ENCODE measurements at regions not wholly inside any gene's neighbourhood (a gene's known extent, or its start where the extent isn't known, plus 50 kb on each side); places are given as distances from the start of the nearest gene placed in this dataset.

- no peak for DNase-seq
Observed at GRCh38 chr7:13476881-13477444, 512.5 kb downstream of the ETV1 start.

GRCh38 chr7:13489386-13489785 lies 500.1 kb downstream of the ETV1 start:
- DNase-seq: no peak

DNA sequence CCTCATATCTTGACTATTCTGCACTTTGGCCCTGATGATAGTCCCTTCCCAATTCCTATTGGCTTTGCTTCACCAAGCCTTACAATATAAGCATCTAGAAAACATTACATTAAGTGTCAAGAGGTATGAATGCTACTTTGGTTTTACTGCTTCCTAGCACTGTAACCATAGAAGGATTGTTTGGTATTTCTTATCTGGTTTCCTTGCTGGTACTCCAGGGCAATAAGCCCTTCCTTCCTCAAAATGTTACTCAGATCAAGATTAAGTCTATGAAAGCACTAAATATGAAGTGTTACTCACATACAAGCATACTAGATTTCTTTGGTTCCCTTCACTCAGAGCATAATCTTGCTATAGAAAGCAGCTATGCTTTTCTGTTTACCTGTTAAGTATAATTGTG lies 492.5 kb downstream of the ETV1 start:
- DNase-seq: no peak

- DNase-seq: no peak
Observed at GRCh38 chr7:13508586-13508985, 480.9 kb downstream of the ETV1 start.

DNA sequence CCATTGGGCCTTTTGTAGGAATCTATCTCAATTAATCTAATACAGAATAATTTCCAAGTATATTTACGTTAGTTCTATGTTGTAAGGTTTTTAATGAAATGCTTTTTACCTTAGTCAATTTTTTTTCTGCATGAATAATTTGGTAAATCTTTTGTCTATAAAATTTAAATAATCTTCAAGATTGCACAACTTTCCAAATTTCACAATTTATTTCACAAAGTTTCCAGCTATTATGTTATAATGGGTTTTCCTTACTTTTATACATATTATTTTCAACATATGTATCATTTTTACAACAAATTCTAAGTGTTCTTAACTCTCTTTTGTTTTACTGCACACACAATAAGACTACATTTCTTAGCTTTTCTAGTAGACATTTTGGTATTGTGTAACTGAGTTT lies 470.7 kb downstream of the ETV1 start:
- DNase-seq: no peak

GRCh38 chr7:13524076-13524475 lies 465.4 kb downstream of the ETV1 start:
- no peak for DNase-seq

DNA sequence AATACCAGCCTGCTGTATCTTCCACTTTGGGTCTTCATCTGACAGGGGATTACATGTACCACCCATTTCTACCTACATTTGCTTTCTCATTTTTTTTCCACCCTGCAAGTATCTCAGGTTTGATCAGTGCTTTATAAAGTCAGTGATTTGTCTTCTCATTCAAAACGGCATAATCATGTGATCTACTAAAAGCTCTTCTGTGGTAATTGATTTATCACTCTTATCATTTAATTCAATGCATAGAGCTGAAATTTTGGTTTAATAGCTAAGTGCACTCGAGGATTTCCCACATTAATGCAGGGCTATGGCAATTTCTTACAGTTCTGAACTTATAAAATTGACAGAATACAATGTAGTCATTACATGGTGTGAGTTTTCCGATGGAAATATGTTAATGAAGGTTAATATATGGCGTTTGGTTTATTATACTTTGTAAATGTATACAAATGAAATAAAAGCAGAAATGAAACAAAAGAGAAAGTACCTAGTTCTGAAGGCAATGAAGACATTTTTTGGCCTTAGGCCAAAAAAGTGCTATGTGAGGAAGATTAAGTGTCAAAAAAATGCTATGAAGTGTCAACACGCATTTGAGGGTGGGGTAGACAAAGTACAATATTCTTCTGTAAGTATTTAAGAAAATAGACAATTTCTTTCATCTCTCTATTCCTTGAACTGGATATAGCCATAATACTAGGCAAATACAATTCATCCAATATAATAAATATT lies 457.3 kb downstream of the ETV1 start:
- DNase-seq: no peak

GRCh38 chr7:13538669-13539068 lies 450.8 kb downstream of the ETV1 start:
- no peak for DNase-seq

- peak; percentile 29 for DNase-seq
Observed at GRCh38 chr7:13540429-13540828, 449.0 kb downstream of the ETV1 start.

- no peak for DNase-seq
Observed at GRCh38 chr7:13541326-13541725, 448.1 kb downstream of the ETV1 start.

GRCh38 chr7:13542451-13542850 lies 447.0 kb downstream of the ETV1 start:
- DNase-seq: no peak

GRCh38 chr7:13551503-13551902 lies 438.0 kb downstream of the ETV1 start:
- peak; percentile 20 for DNase-seq

- peak; percentile 65 for DNase-seq
Observed at GRCh38 chr7:13560441-13560840, 429.0 kb downstream of the ETV1 start.

GRCh38 chr7:13563257-13563656 lies 426.2 kb downstream of the ETV1 start:
- DNase-seq: peak; percentile 4

DNA sequence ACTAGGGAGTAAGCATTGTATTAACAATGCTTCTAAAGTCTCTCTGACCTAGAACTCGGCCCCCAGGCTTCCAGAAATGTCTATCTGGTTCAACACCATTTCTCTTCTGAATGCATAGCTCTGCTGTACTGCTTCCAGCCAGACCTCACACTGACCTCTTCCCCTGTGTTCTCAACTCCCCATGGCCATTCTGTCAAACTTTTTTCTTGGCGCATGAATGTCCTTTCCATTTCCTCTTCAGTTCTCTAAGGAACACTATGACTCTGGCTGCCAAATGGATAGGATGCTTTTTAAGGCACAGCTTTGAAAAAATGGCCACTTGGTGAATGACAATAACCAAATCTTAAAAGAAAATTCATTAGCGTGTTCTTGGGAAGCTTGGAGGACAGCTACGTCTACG lies 425.8 kb downstream of the ETV1 start:
- DNase-seq: no peak

DNA sequence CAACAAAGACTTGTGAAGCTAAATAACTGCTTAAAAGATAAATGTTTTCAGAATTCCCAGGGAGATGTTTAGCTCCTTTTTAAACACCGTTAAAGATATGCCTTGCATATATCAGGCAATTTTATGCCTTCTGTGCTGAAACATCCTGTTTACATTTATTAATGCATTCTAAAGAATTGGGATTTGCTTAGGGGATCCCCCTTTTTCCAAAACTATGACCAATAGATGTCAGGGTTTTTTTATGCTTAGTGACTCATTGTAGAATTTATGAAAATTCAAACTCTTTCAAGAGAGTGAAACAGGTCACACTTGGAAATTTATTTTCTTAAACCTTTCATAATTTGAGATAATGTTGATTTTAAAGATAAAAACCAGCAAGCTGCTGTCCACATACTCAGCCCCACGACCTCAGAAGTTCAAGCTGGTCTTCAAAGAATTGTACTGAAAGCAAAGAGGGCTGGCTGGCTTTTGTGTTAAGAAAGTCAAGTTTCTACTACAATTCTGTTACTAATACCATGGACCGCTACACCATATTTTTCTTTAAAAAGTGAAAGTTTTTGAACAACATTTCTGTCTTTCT lies 411.8 kb downstream of the ETV1 start:
- no peak for DNase-seq

- no peak for DNase-seq
Observed at GRCh38 chr7:13578294-13578693, 411.2 kb downstream of the ETV1 start.

DNA sequence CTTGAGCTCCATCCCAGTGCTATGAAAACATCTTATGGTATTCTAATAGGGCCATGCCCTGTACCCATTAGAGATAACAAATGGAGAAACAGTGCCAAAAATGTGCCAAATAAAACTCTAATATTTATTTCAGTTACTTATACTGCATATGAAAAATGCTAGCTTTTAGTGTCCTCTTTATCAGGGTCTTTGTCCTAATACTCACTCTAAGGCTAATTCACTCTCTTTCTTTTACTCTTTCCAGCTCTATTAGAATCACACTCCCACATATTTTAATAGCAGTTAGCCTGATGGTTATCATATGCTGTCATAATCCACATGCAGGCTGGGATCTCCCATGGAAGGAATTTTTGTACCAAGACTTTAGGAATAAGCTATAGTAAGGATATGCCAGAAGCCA lies 408.4 kb downstream of the ETV1 start:
- DNase-seq: no peak

GRCh38 chr7:13593854-13594253 lies 395.6 kb downstream of the ETV1 start:
- no peak for DNase-seq

DNA sequence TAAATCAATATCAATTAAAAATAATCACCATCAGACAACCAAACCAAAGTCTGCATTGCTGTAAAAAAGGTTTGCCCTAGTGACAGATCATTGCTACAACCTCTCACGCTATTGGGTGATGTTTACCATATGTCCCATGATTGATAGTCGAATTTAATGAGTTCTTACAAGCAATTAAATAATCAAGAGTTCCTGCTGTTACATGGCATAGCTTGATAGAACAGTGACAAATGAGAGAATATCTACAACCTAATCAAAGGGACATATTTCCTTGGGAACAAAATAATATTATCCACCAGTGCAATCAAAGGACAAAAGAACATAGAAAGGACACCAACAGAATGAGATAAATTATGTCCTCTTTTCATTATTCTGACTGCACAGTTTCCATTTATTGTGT lies 387.4 kb downstream of the ETV1 start:
- no peak for DNase-seq

DNA sequence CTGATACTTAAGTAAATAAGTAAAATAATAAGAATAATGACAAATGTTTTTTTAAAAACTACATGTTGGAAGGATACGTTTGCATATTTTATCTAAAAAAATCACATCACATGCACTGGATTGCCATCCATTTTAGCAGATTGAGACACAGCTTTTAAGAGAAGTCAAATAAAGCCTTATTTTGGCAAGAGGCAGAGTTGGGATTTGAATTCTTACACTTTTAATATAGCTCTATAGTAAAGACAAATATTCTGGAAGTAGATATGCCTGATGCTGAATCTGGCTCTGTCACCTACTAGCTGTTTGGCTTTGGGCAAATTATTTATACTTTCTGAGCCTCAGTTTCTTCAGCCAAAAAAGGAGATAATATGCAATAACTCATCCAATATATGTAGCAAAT lies 386.4 kb downstream of the ETV1 start:
- no peak for DNase-seq

GRCh38 chr7:13603661-13604060 lies 385.8 kb downstream of the ETV1 start:
- DNase-seq: no peak

DNA sequence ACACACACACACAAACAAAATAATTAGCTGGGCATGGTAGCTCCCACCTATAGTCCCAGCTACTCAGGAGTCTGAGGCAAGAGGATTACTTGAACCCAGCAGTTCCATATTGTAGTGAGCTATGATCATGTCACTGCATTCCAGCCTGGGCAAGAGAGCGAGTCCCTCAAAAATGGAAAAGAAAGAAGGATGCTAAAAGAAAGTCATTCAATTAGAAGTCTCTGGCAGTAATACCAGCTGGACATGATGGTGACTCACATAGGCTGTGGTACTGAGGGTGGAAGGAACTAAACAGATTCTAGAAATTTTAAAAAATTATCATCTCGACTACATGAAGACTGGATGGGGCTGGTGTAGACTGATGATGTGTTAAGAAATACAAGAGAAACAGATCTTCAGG lies 385.3 kb downstream of the ETV1 start:
- no peak for DNase-seq

DNA sequence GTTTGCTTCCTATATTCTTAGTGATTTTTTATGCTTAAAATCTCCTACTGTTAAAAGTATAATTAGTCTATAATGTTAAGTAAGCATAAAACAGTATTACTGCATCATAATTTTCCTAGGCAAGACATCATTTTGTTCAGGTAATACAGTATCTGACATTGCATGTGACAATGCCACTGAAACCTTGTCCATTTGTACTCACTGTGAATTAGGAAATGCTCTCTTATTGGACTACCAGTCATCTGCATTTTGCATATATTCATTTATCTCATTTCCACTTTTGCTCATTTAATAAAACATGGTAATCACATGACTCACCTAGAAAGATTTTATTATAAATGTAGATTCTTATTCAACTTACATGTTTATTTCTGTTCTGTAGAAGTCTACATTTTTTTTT lies 379.1 kb downstream of the ETV1 start:
- no peak for DNase-seq
